GM19035 (cell line): ENCODE measurements at regions not wholly inside any gene's neighbourhood (a gene's known extent, or its start where the extent isn't known, plus 50 kb on each side); places are given as distances from the start of the nearest gene placed in this dataset.

Source experiments
- ATAC-seq: cut with Tn5 transposase; IDR thresholded peaks from one replicate; pipeline ENCODE4 v1.9.1; 2021; ENCODE audit not compliant: unreplicated experiment

DNA sequence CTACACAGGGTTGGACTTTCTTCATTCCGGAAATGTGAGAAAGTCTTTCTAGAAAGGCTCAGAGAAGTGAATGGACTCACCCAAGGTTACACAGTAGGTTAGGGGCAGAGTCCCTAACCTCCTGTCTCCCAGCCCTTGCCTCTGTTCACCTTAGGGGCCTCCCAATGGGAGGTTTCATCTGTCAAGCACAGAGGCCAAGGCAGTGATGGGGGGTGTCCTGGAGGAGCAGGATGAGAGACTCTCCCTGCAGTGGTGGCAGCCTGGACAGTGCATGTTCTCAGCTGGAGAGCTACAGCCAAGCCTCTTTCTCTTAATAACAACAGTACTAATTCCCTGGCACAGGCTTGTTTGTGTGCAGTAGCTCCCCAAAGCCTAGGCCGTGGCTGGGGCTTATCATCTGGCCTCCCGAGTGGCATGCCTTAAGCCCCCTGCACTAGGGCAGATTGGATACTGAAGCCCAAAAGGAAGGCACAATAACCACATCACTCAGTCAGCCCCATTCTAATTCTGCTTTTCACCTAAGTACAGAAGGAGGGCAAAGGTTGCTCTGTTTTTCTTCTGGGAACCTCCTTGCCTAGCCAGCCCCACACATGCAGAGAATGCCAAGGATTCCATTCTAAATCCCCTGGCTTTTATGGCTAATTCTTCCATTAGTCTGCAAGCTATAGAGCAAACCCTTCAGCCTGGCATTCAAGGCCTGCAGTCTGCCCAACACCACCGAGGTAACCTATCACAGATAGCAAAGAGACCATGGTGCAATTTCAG lies 50.2 kb upstream of the XPA start:
- no peak for ATAC-seq

DNA sequence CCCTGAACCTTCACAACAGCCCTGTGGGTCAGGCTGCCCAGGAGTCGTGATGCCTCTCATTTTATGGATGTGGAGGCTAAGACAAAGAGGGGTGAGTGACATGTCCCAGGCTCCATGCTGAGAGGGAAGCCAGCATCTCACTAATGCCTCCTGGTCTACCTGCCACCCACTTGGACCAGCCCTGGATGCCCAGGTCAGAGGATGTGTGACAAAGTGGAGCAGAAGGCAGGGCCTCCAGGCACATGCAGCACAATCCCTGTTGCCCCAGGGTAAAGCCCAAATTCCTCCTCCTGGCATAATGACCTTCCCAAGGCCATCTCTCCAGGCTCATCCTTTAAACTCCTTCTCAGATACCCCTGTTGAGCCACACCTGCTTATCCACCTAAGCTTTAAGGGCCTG lies 51.4 kb upstream of the XPA start:
- ATAC-seq, result no peak

GRCh38 chr9:97749928-97750327 lies 52.8 kb upstream of the XPA start:
- no peak for ATAC-seq

DNA sequence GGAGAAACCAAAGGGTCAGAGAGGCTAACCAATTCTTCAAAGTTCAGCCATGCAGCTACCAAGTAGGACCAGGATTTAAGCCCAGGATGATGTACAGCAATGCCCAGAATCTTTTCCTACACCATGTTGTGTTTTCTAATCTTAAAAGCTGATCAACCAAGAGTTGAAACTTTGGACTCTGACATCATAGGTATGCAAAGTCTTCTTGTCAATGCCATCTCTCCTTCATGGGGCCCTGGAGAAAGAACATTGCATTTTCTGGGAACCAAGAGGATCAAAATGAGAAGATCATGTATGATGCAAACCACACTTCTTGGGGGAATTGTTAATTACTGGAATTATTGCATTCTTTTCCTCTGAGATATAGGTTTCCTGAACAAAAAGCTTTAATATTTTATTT lies 54.4 kb upstream of the XPA start:
- no peak for ATAC-seq

GRCh38 chr9:97752274-97752673 lies 55.1 kb upstream of the XPA start:
- ATAC-seq, result no peak

DNA sequence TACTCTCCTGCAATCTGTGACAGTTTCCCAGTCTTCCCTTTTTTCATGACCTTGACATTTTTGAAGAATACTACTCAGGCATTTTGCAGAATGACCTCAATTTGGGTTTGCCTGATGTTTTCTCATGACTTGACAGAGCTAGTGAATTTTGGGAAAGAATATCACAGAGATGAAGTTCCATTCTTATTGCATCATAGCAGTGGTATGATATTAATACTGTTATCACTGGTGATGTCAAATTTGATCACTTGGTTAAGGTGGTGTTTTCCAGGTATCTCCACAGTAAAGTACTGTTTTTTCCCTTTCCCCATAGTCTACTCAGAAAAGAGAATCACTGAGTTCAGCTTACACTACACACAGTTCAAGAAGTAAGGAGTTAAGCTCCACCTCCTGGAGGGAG lies 56.2 kb upstream of the XPA start:
- no peak for ATAC-seq

DNA sequence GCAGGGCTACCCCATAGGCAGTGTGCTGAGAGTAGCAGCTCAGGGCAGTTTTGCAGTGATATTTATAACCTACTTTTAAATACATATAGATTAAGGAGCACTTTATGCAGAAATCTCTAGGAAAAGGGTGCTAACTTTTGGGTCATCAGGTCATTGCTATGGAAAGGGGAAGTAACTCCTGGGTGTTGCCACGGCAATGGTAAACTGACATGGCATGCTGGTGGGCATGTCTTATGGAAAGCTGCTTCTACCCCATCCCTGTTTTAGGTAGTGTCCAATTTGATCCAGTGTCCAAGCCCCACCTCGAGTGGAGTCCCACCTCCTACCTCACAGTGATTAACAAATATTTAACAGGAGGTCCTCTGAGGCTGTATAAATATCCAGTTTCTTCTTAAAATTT lies 56.8 kb upstream of the XPA start:
- no peak for ATAC-seq

DNA sequence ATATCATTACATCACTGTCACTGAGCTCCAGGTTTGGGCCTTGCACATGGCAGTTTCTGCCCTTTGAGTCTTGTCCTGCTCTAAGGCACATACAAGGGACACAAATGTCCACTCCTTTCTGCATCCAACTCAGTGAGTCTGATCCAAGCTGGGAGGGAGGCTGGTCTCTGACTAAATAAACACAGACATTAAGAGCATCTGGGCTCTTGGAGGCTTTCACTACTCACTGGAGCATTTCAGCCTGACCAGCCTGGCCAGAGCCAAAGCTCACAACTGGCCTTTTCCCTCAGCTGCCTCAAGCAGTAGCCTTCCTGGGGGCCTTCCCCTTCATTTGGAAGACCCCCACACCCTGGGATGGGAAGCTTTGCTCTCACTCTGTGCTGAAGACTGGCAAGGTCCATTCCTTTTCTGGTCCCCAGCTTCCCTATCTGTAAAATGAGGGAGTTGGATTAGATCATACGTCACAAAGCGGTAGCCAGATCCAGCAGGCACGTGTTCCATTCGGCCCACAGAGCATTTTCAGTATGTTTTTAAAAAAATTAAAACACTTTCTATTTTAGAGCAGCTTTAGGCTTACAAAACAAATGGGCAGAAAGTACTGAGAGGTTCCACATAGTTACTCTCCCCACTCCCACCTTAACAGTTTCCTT lies 58.6 kb upstream of the XPA start:
- no peak for ATAC-seq

DNA sequence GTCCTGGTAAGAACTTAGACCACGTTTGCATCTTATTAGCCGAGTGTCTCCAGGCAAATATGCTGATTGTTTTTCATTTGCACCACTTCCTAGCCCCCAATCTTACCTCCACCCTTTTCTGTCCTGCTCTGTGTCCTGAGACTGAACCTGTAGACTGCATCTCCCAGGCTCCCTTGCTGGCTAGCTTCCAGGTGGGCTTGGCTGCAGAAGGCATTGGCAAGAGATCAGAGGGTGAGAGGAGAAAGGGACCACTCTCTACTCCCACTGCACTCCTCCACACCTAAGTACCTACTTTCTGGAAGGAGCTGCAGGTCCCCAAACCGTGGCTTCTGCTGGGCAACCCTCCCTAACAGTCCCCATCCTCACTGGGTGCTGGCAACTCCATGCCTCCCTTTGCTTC lies 59.9 kb upstream of the XPA start:
- ATAC-seq, result no peak

GRCh38 chr9:97758334-97758916 lies 61.3 kb upstream of the XPA start:
- ATAC-seq, result no peak

- no peak for ATAC-seq
Measured at GRCh38 chr9:97759581-97760288, 62.6 kb upstream of the XPA start.

- ATAC-seq, result no peak
Measured at GRCh38 chr9:97761056-97761598, 64.0 kb upstream of the XPA start.

- no peak for ATAC-seq
Measured at GRCh38 chr9:97761879-97762278, 64.7 kb upstream of the XPA start.

GRCh38 chr9:97763874-97764273 lies 66.7 kb upstream of the XPA start:
- no peak for ATAC-seq

- ATAC-seq, result no peak
Measured at GRCh38 chr9:97766092-97766491, 69.0 kb upstream of the XPA start.

GRCh38 chr9:97766610-97767009 lies 69.5 kb upstream of the XPA start:
- ATAC-seq, result no peak

DNA sequence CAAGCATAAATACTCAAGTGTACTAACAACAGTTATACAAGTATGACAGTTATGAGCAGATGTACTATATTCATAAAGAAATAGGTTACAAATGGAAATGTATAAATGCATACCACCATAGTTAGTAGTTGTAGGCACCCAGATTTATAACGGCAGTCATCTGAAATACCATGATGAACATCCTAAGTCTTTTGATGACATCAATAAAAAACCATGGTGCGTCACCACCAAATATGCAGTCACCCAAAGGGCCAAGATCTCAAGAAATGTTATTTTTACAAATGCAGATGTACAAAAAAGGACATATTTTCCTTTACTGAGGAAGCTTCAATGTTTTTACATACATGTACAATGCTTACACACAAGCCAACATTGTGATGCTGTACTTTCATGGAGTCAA lies 70.8 kb upstream of the XPA start:
- ATAC-seq, result no peak

DNA sequence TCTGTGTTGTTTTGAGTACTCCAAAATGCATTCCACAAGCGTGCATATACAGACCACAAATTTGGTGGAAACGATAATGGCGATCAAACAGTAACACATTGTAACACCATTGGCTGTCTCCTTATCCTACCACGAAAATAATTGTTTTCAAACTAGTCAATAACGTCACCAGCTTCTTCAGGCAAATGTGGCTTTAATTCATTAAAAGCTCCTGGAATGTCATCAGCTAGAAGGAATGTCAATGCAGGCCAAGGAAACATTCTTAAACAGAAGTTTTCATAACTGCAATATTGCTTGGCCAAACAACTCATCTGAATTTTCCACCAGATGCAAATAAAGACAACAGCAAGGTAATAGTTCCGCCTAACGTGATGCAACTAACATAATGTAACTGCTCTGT lies 71.6 kb upstream of the XPA start:
- no peak for ATAC-seq

GRCh38 chr9:97769208-97769607 lies 72.1 kb upstream of the XPA start:
- no peak for ATAC-seq

- no peak for ATAC-seq
Measured at GRCh38 chr9:97770808-97771372, 73.8 kb upstream of the XPA start.

DNA sequence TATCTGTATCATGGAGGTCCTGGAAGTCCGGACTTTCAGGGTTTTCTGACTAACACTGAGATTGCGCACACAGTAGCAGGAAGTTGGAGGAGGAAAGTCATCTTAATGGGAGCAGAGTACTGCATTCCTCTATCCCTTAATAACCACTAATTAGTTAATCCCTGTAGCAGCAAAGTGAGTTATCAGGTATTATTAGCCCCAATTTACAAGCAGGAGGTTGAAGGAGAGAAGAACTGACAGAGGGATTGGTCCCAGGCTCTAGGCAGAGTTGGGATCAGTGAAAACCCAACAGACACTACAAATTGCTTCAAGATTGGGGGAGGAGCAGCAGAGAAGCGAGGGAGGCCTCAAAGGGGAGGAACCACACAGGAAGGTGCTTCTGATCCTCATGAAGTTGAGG lies 74.5 kb upstream of the XPA start:
- no peak for ATAC-seq
